HepG2 (cell line): ENCODE measurements at regions not wholly inside any gene's neighbourhood (a gene's known extent, or its start where the extent isn't known, plus 50 kb on each side); places are given as distances from the start of the nearest gene placed in this dataset.

Experiments
- ATAC-seq: fragments of 200-7000 bp; cut with Tn5 transposase; 3 replicates; pipeline ENCODE4 v1.9.1; 2020; ENCODE audit warnings: mild to moderate bottlenecking, moderate library complexity
- BruUV-seq: library from RNA; stranded (reverse); fragments of 400-500 nt; replicated peaks from 2 replicates; lab custom pipeline; 2021; lab: Mats Ljungman, UMichigan
- CTCF ChIA-PET: fragments of 300-600 bp; formaldehyde crosslinking; extraction: SDS; loops from one replicate; lab custom pipeline; 2021; ENCODE audit warnings: low total read pairs, inconsistent platforms, low intra/inter-chr PET ratio; lab: Yijun Ruan, JAX
- POLR2A ChIA-PET: fragments of 350-600 bp; sonication (Branson Sonifier 250); formaldehyde crosslinking; loops from one replicate; lab custom pipeline; 2020; ENCODE audit warnings: antibody characterized with exemption, inconsistent platforms; lab: Yijun Ruan, JAX
- DNase-seq: peaks from one replicate; pipeline ENCODE4 v3.0.0-alpha.2; 2015; ENCODE audit warnings: low spot score
- FAIRE-seq: peaks from 3 replicates; lab custom pipeline; 2011; peaks lifted over from hg19 to GRCh38; lab: Jason Lieb, UNC
- H2AFZ ChIP-seq: one replicate; pipeline ENCODE4 v1.6.1; 2011; ENCODE audit warnings: low read length, inconsistent platforms
- H3K27ac ChIP-seq: fragments of 300-600 bp; 3 replicates; pipeline ENCODE4 v1.8.0; 2011; ENCODE audit warnings: mixed run types, mild to moderate bottlenecking, mixed read lengths, low read length, inconsistent platforms; ENCODE audit not compliant: insufficient read depth; ENCODE audit errors: extremely low read length
- H3K27me3 ChIP-seq, 2 experiments: fragments of 200-600 bp in 1 of 2; 2 replicates in 1 of 2; 3 replicates in 1 of 2; pipeline versions ENCODE4 v1.6.0 to v1.8.0; 2011; ENCODE audit warnings: low read length in 2 of 2, mild to moderate bottlenecking in 2 of 2, moderate library complexity in 2 of 2, inconsistent platforms in 1 of 2; ENCODE audit not compliant: insufficient read depth in 2 of 2, control insufficient read depth in 1 of 2
- H3K36me3 ChIP-seq, 2 experiments: fragments of 200-600 bp in 1 of 2; replicated peaks in 1 of 2; 2 replicates in 1 of 2; 3 replicates in 1 of 2; pipeline versions ENCODE4 v1.5.1 to v1.8.0; 2011; ENCODE audit warnings: low read length in 2 of 2, inconsistent platforms in 1 of 2; ENCODE audit not compliant: insufficient read depth in 2 of 2, control insufficient read depth in 1 of 2
- H3K4me1 ChIP-seq: 2 replicates; pipeline ENCODE4 v1.5.1; 2012; ENCODE audit warnings: low read length, inconsistent platforms; ENCODE audit not compliant: insufficient read depth
- H3K4me2 ChIP-seq: 2 replicates; pipeline ENCODE4 v1.6.0; 2011; ENCODE audit warnings: low read depth, low read length, inconsistent platforms
- H3K4me3 ChIP-seq, 3 experiments: fragments of 200-600 bp in 1 of 3; sonication (generic), shearing (Covaris generic) in 1 of 3; replicated peaks in 1 of 3; 2 replicates each; pipeline ENCODE4 v1.5.1; 2011 to 2016; ENCODE audit warnings: low read length in 3 of 3, inconsistent platforms in 2 of 3, low read depth in 2 of 3, mild to moderate bottlenecking in 2 of 3, control low read depth in 1 of 3, mixed read lengths in 1 of 3; ENCODE audit not compliant: insufficient read depth in 1 of 3
- H3K79me2 ChIP-seq: one replicate; pipeline ENCODE4 v1.6.1; 2011; ENCODE audit warnings: low read length, inconsistent platforms; ENCODE audit not compliant: insufficient read depth
- H3K9ac ChIP-seq: 2 replicates; pipeline ENCODE4 v1.6.0; 2011; ENCODE audit warnings: mild to moderate bottlenecking, low read depth, low read length, inconsistent platforms; ENCODE audit not compliant: insufficient read depth
- H3K9me3 ChIP-seq: 2 replicates; pipeline ENCODE4 v1.5.1; 2012; ENCODE audit warnings: mild to moderate bottlenecking, low read length
- H4K20me1 ChIP-seq: 2 replicates; pipeline ENCODE4 v1.6.0; 2011; ENCODE audit warnings: inconsistent platforms, mild to moderate bottlenecking, low read length, moderate library complexity; ENCODE audit not compliant: insufficient read depth
- HMGXB3 ChIP-seq: sonication (generic); formaldehyde crosslinking; IDR thresholded peaks from 2 replicates; pipeline ENCODE4 v1.4.0; 2020; ENCODE audit warnings: missing genetic modification reagents, borderline replicate concordance
- MAFG ChIP-seq: sonication (generic); formaldehyde crosslinking; IDR thresholded peaks from 2 replicates; pipeline ENCODE4 v1.5.1; 2020; ENCODE audit warnings: mild to moderate bottlenecking, missing genetic modification reagents
- NCOR1 ChIP-seq: fragments of 200-600 bp; sonication (generic); IDR thresholded peaks from 2 replicates; pipeline ENCODE4 v1.7.0; 2017; ENCODE audit warnings: antibody characterized with exemption, low read length, borderline replicate concordance
- ONECUT2 ChIP-seq: sonication (generic); formaldehyde crosslinking; IDR thresholded peaks from 2 replicates; pipeline ENCODE4 v1.4.0; 2020; ENCODE audit warnings: missing genetic modification reagents
- SP4 ChIP-seq: sonication (generic); formaldehyde crosslinking; IDR thresholded peaks from 2 replicates; pipeline ENCODE4 v1.8.1; 2023; ENCODE audit warnings: mild to moderate bottlenecking, missing genetic modification reagents
- U2AF1 ChIP-seq: fragments of 200-400 bp; formaldehyde crosslinking; optimal IDR thresholded peaks from 2 replicates; pipeline ENCODE3; 2017; ENCODE audit warnings: mild to moderate bottlenecking, low read depth, low read length
- ZNF44 ChIP-seq: sonication (generic); formaldehyde crosslinking; IDR thresholded peaks from 2 replicates; pipeline ENCODE4 v1.5.1; 2020; ENCODE audit warnings: mild to moderate bottlenecking, missing genetic modification reagents
- in situ Hi-C: cut with HindIII; loops from 2 replicates; pipeline ENCODE4 v1.10.0; 2017; ENCODE audit warnings: low pct_unique_long_range_greater_than_20kb; ENCODE audit not compliant: extremely low pct_ligation_motif_present
- intact Hi-C: fragments of 100-400 bp; cut with micrococcal nuclease; formaldehyde crosslinking; loops from one replicate; pipeline ENCODE4 v1.10.0; 2022; ENCODE audit not compliant: unreplicated experiment
- TF ChIP-seq, protein P1 (sequence below): sonication (generic); formaldehyde crosslinking; IDR thresholded peaks from 2 replicates; pipeline ENCODE4 v1.4.0; 2020; ENCODE audit warnings: missing genetic modification reagents, borderline replicate concordance
- TF ChIP-seq, protein P2 (sequence below): sonication (generic); formaldehyde crosslinking; IDR thresholded peaks from 2 replicates; pipeline ENCODE4 v1.4.0; 2020; ENCODE audit warnings: missing genetic modification reagents

DNA sequence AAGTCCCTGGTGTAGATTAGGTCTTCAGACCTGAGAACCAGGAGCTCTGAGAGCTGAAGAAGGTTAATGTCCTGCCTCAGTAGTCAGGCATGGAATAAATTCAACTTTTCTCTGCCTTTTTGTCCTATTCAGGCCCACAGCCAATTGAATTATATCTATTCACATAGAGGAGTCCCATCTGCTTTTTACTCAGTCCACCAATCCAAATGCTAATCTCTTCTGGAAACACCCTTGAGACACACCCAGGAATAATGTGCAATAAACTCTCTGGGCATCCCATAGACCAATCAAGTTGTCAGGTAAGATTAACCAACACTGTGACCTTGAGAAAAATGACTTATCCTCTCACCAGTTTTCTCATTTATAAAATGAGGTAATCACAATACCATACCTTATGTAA lies 129.4 kb downstream of the MEX3B start:
- no peak for FAIRE-seq
- no peak for DNase-seq
- Histone ChIP-seq H3K4me2 (no peak overlapping the region), H3K9ac (no peak overlapping the region), H2AFZ (no peak overlapping the region), H3K4me1 (no peaks in the 10 kb centered on the region), H4K20me1 (no peaks in the 10 kb centered on the region), H3K79me2 (no peaks in the 10 kb centered on the region), H3K27me3 (peaks cover 0 to 4% of the 10 kb centered on the region in 2 experiments; a peak in 2 of 5 replicates), H3K27ac (no peak overlapping the region), H3K4me3 (no peak overlapping the region), H3K36me3 (no peaks in the 10 kb centered on the region), H3K9me3 (peaks cover 35% of the 10 kb centered on the region)
- ChIA-PET POLR2A (no interaction called here), CTCF (no interaction called here)
- intact Hi-C loops: no loop called here
- TF ChIP-seq U2AF1 (no peak), ONECUT2 (CRISPR knock-in tag) (no peak), HMGXB3 (CRISPR knock-in tag) (no peak), SP4 (CRISPR knock-in tag) (no peak), NCOR1 (no peak), ZNF44 (no peak), MAFG (CRISPR knock-in tag) (no peak)
- TF ChIP-seq, protein P1, sequence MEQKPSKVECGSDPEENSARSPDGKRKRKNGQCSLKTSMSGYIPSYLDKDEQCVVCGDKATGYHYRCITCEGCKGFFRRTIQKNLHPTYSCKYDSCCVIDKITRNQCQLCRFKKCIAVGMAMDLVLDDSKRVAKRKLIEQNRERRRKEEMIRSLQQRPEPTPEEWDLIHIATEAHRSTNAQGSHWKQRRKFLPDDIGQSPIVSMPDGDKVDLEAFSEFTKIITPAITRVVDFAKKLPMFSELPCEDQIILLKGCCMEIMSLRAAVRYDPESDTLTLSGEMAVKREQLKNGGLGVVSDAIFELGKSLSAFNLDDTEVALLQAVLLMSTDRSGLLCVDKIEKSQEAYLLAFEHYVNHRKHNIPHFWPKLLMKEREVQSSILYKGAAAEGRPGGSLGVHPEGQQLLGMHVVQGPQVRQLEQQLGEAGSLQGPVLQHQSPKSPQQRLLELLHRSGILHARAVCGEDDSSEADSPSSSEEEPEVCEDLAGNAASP (CRISPR knock-in tag): no peak
- TF ChIP-seq, protein P2, sequence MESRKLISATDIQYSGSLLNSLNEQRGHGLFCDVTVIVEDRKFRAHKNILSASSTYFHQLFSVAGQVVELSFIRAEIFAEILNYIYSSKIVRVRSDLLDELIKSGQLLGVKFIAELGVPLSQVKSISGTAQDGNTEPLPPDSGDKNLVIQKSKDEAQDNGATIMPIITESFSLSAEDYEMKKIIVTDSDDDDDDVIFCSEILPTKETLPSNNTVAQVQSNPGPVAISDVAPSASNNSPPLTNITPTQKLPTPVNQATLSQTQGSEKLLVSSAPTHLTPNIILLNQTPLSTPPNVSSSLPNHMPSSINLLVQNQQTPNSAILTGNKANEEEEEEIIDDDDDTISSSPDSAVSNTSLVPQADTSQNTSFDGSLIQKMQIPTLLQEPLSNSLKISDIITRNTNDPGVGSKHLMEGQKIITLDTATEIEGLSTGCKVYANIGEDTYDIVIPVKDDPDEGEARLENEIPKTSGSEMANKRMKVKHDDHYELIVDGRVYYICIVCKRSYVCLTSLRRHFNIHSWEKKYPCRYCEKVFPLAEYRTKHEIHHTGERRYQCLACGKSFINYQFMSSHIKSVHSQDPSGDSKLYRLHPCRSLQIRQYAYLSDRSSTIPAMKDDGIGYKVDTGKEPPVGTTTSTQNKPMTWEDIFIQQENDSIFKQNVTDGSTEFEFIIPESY (CRISPR knock-in tag): no peak
- no peak for ATAC-seq
- in situ Hi-C loops: no loop called here
- BruUV-seq: no TSS peak
